PFSK-1 (cell line): ENCODE measurements at regions not wholly inside any gene's neighbourhood (a gene's known extent, or its start where the extent isn't known, plus 50 kb on each side); places are given as distances from the start of the nearest gene placed in this dataset.

Experiments
- POLR2AphosphoS5 ChIP-seq: IDR thresholded peaks from 2 replicates; pipeline ENCODE4 v1.6.1; 2012; ENCODE audit warnings: low read depth, mild to moderate bottlenecking, control low read depth, low read length, moderate library complexity
- REST ChIP-seq, 2 experiments: IDR thresholded peaks; 2 replicates each; pipeline versions ENCODE4 v1.6.1 to v1.8.0; 2011 to 2012; ENCODE audit warnings: low read depth in 2 of 2, low read length in 2 of 2, control low read depth in 1 of 2, inconsistent platforms in 1 of 2, mild to moderate bottlenecking in 1 of 2, moderate library complexity in 1 of 2; ENCODE audit not compliant: insufficient read depth in 1 of 2
- SIN3A ChIP-seq: IDR thresholded peaks from 2 replicates; pipeline ENCODE4 v1.6.1; 2012; ENCODE audit warnings: mild to moderate bottlenecking, low read length, moderate library complexity, borderline replicate concordance; ENCODE audit not compliant: insufficient read depth
- TAF1 ChIP-seq: IDR thresholded peaks from 2 replicates; pipeline ENCODE4 v1.6.1; 2012; ENCODE audit warnings: low read length, control low read depth, borderline replicate concordance; ENCODE audit not compliant: insufficient read depth

DNA sequence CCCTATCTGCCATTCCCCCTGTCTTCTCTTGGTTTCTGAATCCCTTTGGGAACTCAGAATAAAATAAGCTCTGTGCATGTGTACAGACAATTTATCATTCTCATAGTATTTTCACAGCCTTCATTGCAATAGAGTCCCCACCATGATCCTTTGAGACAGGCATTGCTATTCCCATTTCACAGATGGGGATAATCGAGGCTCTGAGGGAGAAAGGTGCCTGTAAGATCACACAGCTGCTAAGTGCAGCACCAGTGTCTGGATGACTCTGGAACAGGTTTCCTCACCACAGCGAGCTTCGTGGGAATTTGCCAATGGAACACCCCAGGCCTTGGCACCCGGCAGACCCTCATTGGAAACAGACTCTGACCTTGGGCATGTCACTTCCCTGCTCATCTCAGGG lies 293.6 kb downstream of the NSG2 start:
- TF ChIP-seq TAF1 = no peak
- TF ChIP-seq POLR2AphosphoS5 = no peak
- no peak for TF ChIP-seq REST (IDR thresholded peaks at IDR 0.05; ENCODE audit: insufficient read depth in 1 of 2, low read depth in 2 of 2, low read length in 2 of 2)
- no peak for TF ChIP-seq SIN3A
